ENCODE measurements at regions not wholly inside any gene's neighbourhood (a gene's known extent, or its start where the extent isn't known, plus 50 kb on each side); places are given as distances from the start of the nearest gene placed in this dataset.

GRCh38 chr18:25962919-25963318 lies 127.5 kb downstream of the SS18 start:
- H3K27ac ChIP-seq: no peak overlapping the region
- DNase-seq (ENCODE audit: low read depth, low spot score): no peak

- DNase-seq (ENCODE audit: low read depth, low spot score): no peak
- H3K27ac ChIP-seq: no peak overlapping the region
These were observed 128.2 kb downstream of the SS18 start for GRCh38 chr18:25962176-25962575.

GRCh38 chr18:25957017-25957416 lies 133.4 kb downstream of the SS18 start:
- DNase-seq (ENCODE audit: low read depth, low spot score): no peak
- H3K27ac ChIP-seq: no peak overlapping the region

- no peak for DNase-seq (ENCODE audit: low read depth, low spot score)
- no peak overlapping the region for H3K27ac ChIP-seq
These were observed 137.3 kb downstream of the SS18 start for GRCh38 chr18:25953111-25953510.

GRCh38 chr18:25950321-25950720 lies 140.1 kb downstream of the SS18 start:
- H3K27ac ChIP-seq: no peak overlapping the region
- DNase-seq (ENCODE audit: low read depth, low spot score): no peak

- no peak overlapping the region for H3K27ac ChIP-seq
- DNase-seq (ENCODE audit: low read depth, low spot score): no peak
These were observed 143.9 kb downstream of the SS18 start for GRCh38 chr18:25946540-25946939.

- peak; percentile 80 for DNase-seq (ENCODE audit: low read depth, low spot score)
These were observed 155.1 kb downstream of the SS18 start for GRCh38 chr18:25935356-25935755.

GRCh38 chr18:25931126-25931525 lies 159.3 kb downstream of the SS18 start:
- no peak for DNase-seq (ENCODE audit: low read depth, low spot score)
- no peak overlapping the region for H3K27ac ChIP-seq

More at GRCh38 chr18:25935356-25935755, 155.1 kb downstream of the SS18 start:
- H3K27ac ChIP-seq: no peak overlapping the region

GRCh38 chr18:25929787-25930186 lies 160.6 kb downstream of the SS18 start:
- no peak overlapping the region for H3K27ac ChIP-seq
- DNase-seq (ENCODE audit: low read depth, low spot score): no peak

GRCh38 chr18:25927830-25928229 lies 162.6 kb downstream of the SS18 start:
- no peak overlapping the region for H3K27ac ChIP-seq
- no peak for DNase-seq (ENCODE audit: low read depth, low spot score)

- H3K27ac ChIP-seq: no peak overlapping the region
- DNase-seq (ENCODE audit: low read depth, low spot score): no peak
These were observed 167.2 kb downstream of the SS18 start for GRCh38 chr18:25923193-25923592.

- no peak for DNase-seq (ENCODE audit: low read depth, low spot score)
- H3K27ac ChIP-seq: no peak overlapping the region
These were observed 168.6 kb downstream of the SS18 start for GRCh38 chr18:25921677-25922421.

GRCh38 chr18:25915907-25916306 lies 174.5 kb downstream of the SS18 start:
- DNase-seq (ENCODE audit: low read depth, low spot score): no peak
- H3K27ac ChIP-seq: no peak overlapping the region

GRCh38 chr18:25898965-25899364 lies 191.4 kb downstream of the SS18 start:
- H3K27ac ChIP-seq: no peak overlapping the region
- no peak for DNase-seq (ENCODE audit: low read depth, low spot score)

GRCh38 chr18:25896956-25897355 lies 193.5 kb downstream of the SS18 start:
- DNase-seq (ENCODE audit: low read depth, low spot score): no peak
- no peak overlapping the region for H3K27ac ChIP-seq

- DNase-seq (ENCODE audit: low read depth, low spot score): no peak
These were observed 194.1 kb downstream of the SS18 start for GRCh38 chr18:25896178-25896780.

GRCh38 chr18:25895518-25895917 lies 194.9 kb downstream of the SS18 start:
- DNase-seq (ENCODE audit: low read depth, low spot score): no peak
- no peak overlapping the region for H3K27ac ChIP-seq

More at GRCh38 chr18:25896178-25896780, 194.1 kb downstream of the SS18 start:
- H3K27ac ChIP-seq: no peak overlapping the region

- no peak for DNase-seq (ENCODE audit: low read depth, low spot score)
- H3K27ac ChIP-seq: no peak overlapping the region
These were observed 204.1 kb downstream of the SS18 start for GRCh38 chr18:25886283-25886682.

- DNase-seq (ENCODE audit: low read depth, low spot score): no peak
- H3K27ac ChIP-seq: no peak overlapping the region
These were observed 207.3 kb downstream of the SS18 start for GRCh38 chr18:25883091-25883490.

- H3K27ac ChIP-seq: no peak overlapping the region
- no peak for DNase-seq (ENCODE audit: low read depth, low spot score)
These were observed 209.3 kb downstream of the SS18 start for GRCh38 chr18:25881149-25881548.

- H3K27ac ChIP-seq: no peak overlapping the region
- DNase-seq (ENCODE audit: low read depth, low spot score): no peak
These were observed 210.0 kb downstream of the SS18 start for GRCh38 chr18:25880441-25880840.

All from epithelial cell of prostate (primary cell).